ENCODE measurements at regions not wholly inside any gene's neighbourhood (a gene's known extent, or its start where the extent isn't known, plus 50 kb on each side); places are given as distances from the start of the nearest gene placed in this dataset.

DNA sequence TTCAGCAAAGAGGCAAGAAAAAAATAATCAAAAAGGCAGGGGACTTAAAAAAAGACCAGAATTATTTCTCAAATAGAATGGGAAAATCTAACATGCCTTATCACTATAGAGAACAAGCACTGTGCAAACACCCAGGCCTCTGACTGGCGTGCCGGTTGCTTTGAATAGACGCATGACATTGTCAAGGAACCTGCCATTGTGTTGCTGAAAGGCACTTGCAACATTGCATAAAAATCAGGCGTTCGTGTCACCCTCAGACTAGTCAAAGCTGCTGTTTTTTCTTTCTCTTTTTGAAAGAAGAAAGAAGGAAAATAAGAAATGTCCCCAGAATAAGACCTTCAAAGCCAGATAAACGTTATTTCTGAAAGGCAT is 549.3 kb upstream of the CADM1 start:
- no peaks in the 10 kb centered on the region for H3K36me3 Mint-ChIP-seq (ENCODE audit: low read depth)
- no peak overlapping the region for H3K27ac Mint-ChIP-seq
- TF ChIP-seq, protein P1, sequence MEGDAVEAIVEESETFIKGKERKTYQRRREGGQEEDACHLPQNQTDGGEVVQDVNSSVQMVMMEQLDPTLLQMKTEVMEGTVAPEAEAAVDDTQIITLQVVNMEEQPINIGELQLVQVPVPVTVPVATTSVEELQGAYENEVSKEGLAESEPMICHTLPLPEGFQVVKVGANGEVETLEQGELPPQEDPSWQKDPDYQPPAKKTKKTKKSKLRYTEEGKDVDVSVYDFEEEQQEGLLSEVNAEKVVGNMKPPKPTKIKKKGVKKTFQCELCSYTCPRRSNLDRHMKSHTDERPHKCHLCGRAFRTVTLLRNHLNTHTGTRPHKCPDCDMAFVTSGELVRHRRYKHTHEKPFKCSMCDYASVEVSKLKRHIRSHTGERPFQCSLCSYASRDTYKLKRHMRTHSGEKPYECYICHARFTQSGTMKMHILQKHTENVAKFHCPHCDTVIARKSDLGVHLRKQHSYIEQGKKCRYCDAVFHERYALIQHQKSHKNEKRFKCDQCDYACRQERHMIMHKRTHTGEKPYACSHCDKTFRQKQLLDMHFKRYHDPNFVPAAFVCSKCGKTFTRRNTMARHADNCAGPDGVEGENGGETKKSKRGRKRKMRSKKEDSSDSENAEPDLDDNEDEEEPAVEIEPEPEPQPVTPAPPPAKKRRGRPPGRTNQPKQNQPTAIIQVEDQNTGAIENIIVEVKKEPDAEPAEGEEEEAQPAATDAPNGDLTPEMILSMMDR (IDR thresholded peaks at IDR 0.05), result no peak
- H3K4me3 Mint-ChIP-seq, result no peak overlapping the region
- no peak for DNase-seq
- peaks cover 72% of the 10 kb centered on the region for H3K4me1 Mint-ChIP-seq
- peaks cover 20% of the 10 kb centered on the region for H3K27me3 Mint-ChIP-seq (ENCODE audit: low read depth, poor library complexity)
- H3K9me3 Mint-ChIP-seq, result no peaks in the 10 kb centered on the region

DNA sequence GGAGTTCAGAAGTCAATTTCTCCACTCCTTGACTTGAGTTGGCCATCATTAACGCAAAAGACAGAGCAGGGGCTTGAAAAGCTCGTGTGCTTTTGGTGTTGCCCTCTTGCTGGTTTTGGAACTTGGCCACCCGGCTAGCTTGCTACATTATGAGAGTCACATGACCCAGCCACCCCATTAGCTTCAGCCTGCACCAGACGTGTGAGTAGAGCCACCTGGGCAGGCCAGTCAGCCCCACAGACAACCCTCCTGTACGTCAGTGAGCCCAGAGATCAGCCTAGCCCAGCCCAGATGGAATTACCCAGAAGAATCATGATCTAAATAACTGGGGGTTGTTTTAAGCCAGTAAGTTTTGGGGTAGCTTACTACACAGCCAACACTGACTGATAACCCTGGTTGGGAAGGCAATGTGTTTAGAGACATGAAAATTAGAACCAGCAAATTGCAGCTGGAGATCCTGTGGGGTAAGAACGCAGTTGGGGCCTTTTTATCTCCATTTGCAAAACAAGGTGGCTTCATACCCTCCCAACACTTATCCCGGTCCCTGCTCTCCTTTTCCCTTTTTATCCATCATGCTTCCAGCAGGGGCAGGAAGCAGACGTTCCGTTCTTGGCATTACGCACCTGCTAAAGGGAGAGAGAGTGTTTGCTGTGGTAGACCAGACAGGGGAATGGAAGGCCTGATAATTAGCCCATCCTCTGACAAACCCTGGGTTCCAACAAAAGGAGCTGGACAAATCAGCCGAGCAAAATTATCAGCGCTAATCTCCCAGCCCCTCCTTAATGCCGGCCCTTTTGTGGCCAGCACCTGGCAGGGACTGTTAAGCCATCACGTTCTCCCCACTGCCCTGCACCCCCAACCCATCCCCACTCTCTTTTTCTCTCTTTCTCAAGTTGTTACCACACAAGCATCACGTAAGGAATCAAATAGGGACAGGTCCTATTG is 548.7 kb upstream of the CADM1 start:
- Mint-ChIP-seq H3K27me3 (ENCODE audit: low read depth, poor library complexity) (peaks cover 20% of the 10 kb centered on the region), H3K36me3 (ENCODE audit: low read depth) (no peaks in the 10 kb centered on the region), H3K9me3 (no peaks in the 10 kb centered on the region), H3K27ac (no peak overlapping the region), H3K4me3 (no peak overlapping the region), H3K4me1 (peaks cover 67% of the 10 kb centered on the region)
- no peak for DNase-seq
- TF ChIP-seq, protein P1 (IDR thresholded peaks at IDR 0.05), result no peak

DNA sequence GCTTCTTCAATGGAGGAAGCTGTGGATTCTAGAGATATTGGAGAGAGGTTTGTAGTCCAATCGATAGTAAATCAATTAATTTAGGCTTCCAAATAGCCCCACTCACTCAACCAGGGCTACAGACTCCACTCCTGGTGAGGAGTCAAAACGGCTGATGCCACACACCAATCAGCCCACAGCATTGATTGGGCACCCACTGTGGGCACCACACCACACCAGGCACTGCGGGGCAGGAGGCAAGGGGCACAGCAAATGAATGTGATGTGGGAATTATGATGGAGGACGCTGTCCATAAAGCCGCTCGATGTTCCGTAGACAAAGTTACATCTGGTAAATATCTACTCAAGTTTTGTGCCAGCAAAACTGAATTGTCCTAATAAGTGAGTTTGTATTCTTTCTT is 547.3 kb upstream of the CADM1 start:
- TF ChIP-seq, protein P1 (IDR thresholded peaks at IDR 0.05), result no peak

DNA sequence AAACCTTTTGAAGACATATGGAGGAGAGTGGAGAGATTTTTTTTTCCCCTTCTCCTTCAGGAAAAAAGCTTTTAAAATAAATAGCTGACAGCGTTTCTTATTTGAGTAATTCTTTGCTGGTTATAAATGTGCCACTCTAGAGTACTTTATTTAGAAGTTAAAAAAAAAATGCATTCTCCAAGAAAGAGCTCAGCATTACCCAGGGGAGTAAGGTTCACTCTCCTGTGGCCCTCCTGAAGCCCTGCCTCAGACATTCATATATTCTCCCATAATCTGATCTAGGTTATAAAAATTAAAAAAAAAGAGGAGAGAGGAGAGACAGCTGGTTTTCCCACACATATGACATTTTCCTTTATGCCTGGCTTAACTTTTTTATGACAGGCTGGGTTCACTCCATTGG is 545.2 kb upstream of the CADM1 start:
- Mint-ChIP-seq H3K4me1 (peaks cover 81% of the 10 kb centered on the region), H3K27me3 (ENCODE audit: low read depth, poor library complexity) (peaks cover 18% of the 10 kb centered on the region), H3K36me3 (ENCODE audit: low read depth) (no peaks in the 10 kb centered on the region), H3K27ac (peak overlapping the region; percentile 89), H3K4me3 (no peak overlapping the region), H3K9me3 (no peaks in the 10 kb centered on the region)
- TF ChIP-seq, protein P1 (IDR thresholded peaks at IDR 0.05), result no peak
- DNase-seq, result no peak

More for the DNA sequence above, 547.3 kb upstream of the CADM1 start:
- Mint-ChIP-seq H3K9me3 (no peaks in the 10 kb centered on the region), H3K4me1 (peaks cover 65% of the 10 kb centered on the region), H3K27ac (no peak overlapping the region), H3K4me3 (no peak overlapping the region), H3K36me3 (ENCODE audit: low read depth) (no peaks in the 10 kb centered on the region), H3K27me3 (ENCODE audit: low read depth, poor library complexity) (peaks cover 20% of the 10 kb centered on the region)
- no peak for DNase-seq

DNA sequence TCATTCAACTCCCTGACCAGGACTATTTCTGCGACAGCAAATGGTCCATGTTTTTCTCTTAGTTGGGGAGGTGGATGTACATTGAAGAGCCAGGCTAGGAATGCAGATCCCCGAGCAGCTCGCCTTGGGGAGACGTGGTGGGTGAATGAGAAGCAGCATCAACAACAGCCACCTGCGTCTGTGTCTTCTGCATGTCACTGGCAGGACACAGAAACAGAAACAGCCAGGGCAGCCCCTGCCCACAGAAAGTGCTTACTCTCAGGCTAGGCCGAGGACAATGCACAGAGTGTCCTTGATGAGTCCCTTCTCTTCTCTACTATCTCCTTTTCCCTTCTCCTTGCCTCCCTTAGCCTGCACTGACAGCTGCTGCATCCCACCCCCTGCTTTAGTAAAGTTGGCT is 541.9 kb upstream of the CADM1 start:
- no peaks in the 10 kb centered on the region for H3K36me3 Mint-ChIP-seq (ENCODE audit: low read depth)
- no peak overlapping the region for H3K4me3 Mint-ChIP-seq
- H3K27me3 Mint-ChIP-seq (ENCODE audit: low read depth, poor library complexity), result no peaks in the 10 kb centered on the region
- H3K4me1 Mint-ChIP-seq, result peaks cover 85% of the 10 kb centered on the region
- no peak for DNase-seq
- H3K27ac Mint-ChIP-seq, result peak overlapping the region; percentile 91
- no peaks in the 10 kb centered on the region for H3K9me3 Mint-ChIP-seq
- TF ChIP-seq, protein P1 (IDR thresholded peaks at IDR 0.05), result no peak

DNA sequence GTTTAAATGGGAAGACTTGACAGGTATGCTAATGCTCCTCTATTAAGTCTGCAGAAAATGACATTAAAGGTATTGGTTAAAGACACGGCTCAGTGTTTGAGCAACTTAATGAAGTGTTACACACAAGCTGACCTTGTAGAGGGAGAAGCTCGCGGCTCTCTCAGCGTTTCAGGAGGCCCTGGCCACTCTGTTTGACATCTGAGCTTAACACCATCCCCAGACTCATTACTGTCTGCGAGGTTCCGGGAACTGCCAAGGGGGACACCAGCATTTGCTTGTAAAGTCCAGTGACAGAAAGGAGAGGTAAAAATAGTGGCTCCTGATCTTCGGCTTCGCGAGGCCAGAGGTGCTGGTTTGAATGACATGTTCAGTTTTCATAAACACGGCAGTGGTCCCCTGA is 540.7 kb upstream of the CADM1 start:
- DNase-seq, result peak; percentile 51
- TF ChIP-seq, protein P1 (IDR thresholded peaks at IDR 0.05), result no peak
- H3K9me3 Mint-ChIP-seq, result no peaks in the 10 kb centered on the region
- H3K4me3 Mint-ChIP-seq, result peak overlapping the region; percentile 20
- peak overlapping the region; percentile 99 for H3K27ac Mint-ChIP-seq
- no peaks in the 10 kb centered on the region for H3K36me3 Mint-ChIP-seq (ENCODE audit: low read depth)
- no peaks in the 10 kb centered on the region for H3K27me3 Mint-ChIP-seq (ENCODE audit: low read depth, poor library complexity)
- H3K4me1 Mint-ChIP-seq, result peaks cover 82% of the 10 kb centered on the region

All from nephron progenitor cell (in vitro differentiated cells).